WTC11 (cell line): ENCODE measurements at regions not wholly inside any gene's neighbourhood (a gene's known extent, or its start where the extent isn't known, plus 50 kb on each side); places are given as distances from the start of the nearest gene placed in this dataset.

Experiments
- ATAC-seq: fragments of 200-7000 bp; cut with Tn5 transposase; 2 replicates; pipeline ENCODE4 v1.10.0; 2021; ENCODE audit warnings: mild to moderate bottlenecking, moderate library complexity
- CTCF ChIA-PET: fragments of 300-600 bp; sonication (Branson Sonifier 250); formaldehyde crosslinking; loops from one replicate; lab custom pipeline; 2021; ENCODE audit warnings: antibody characterized with exemption; lab: Charles Lee
- POLR2A ChIA-PET: fragments of 350-600 bp; sonication (Branson Sonifier 250); formaldehyde crosslinking; loops from one replicate; lab custom pipeline; 2021; ENCODE audit warnings: antibody characterized with exemption; lab: Charles Lee
- DNase-seq: peaks from one replicate; pipeline ENCODE4 v3.0.0; 2021; ENCODE audit warnings: low spot score
- H3K27ac Mint-ChIP-seq: 2 replicates; pipeline ENCODE4 v1.8.0; 2021; ENCODE audit warnings: mixed read lengths
- H3K27me3 Mint-ChIP-seq: 2 replicates; pipeline ENCODE4 v1.8.0; 2021; ENCODE audit warnings: low read depth, mild to moderate bottlenecking, moderate library complexity, mixed read lengths
- H3K36me3 Mint-ChIP-seq: 2 replicates; pipeline ENCODE4 v1.8.0; 2021; ENCODE audit warnings: mixed read lengths
- H3K4me1 Mint-ChIP-seq: 2 replicates; pipeline ENCODE4 v1.8.0; 2022; ENCODE audit warnings: mixed read lengths
- H3K4me3 Mint-ChIP-seq: 2 replicates; pipeline ENCODE4 v1.8.0; 2021; ENCODE audit warnings: mild to moderate bottlenecking, moderate library complexity, mixed read lengths
- H3K9me3 Mint-ChIP-seq: 2 replicates; pipeline ENCODE4 v1.8.0; 2021; ENCODE audit warnings: mixed read lengths
- CREB1 ChIP-seq: sonication (generic); formaldehyde crosslinking; IDR thresholded peaks from 2 replicates; pipeline ENCODE4 v1.8.0; 2023; ENCODE audit warnings: mild to moderate bottlenecking, missing genetic modification reagents
- GABPB1 ChIP-seq: sonication (generic); formaldehyde crosslinking; IDR thresholded peaks from 2 replicates; pipeline ENCODE4 v1.8.1; 2023; ENCODE audit warnings: mild to moderate bottlenecking, missing genetic modification reagents
- GTF2I ChIP-seq: fragments of 250-450 bp; sonication (Bioruptor Pico); conservative IDR thresholded peaks from 2 replicates; pipeline ENCODE4 v1.4.0; 2021; ENCODE audit warnings: mild to moderate bottlenecking
- JUN ChIP-seq: sonication (generic); formaldehyde crosslinking; IDR thresholded peaks from 2 replicates; pipeline ENCODE4 v1.8.0; 2023; ENCODE audit warnings: mild to moderate bottlenecking, missing genetic modification reagents
- MXD4 ChIP-seq: fragments of 250-450 bp; sonication (Bioruptor Pico); IDR thresholded peaks from 2 replicates; pipeline ENCODE4 v1.8.0; 2021; ENCODE audit warnings: mild to moderate bottlenecking, moderate library complexity, borderline replicate concordance
- MYBL2 ChIP-seq: sonication (generic); formaldehyde crosslinking; IDR thresholded peaks from 2 replicates; pipeline ENCODE4 v1.8.1; 2023; ENCODE audit warnings: mild to moderate bottlenecking, moderate library complexity, missing genetic modification reagents
- PRRX2 ChIP-seq: fragments of 250-450 bp; sonication (Bioruptor Pico); IDR thresholded peaks from 2 replicates; pipeline ENCODE4 v1.8.0; 2021; ENCODE audit warnings: mild to moderate bottlenecking
- SP1 ChIP-seq: sonication (generic); formaldehyde crosslinking; conservative IDR thresholded peaks from 2 replicates; pipeline ENCODE4 v1.8.1; 2022; ENCODE audit warnings: missing genetic modification reagents
- TEAD1 ChIP-seq: sonication (generic); formaldehyde crosslinking; IDR thresholded peaks from 2 replicates; pipeline ENCODE4 v1.8.0; 2022; ENCODE audit warnings: mild to moderate bottlenecking, missing genetic modification reagents
- ZNF423 ChIP-seq: fragments of 250-450 bp; sonication (Bioruptor Pico); IDR thresholded peaks from 2 replicates; pipeline ENCODE4 v2.1.2; 2022; ENCODE audit warnings: mild to moderate bottlenecking, moderate library complexity
- TF ChIP-seq, protein P1 (sequence below): sonication (generic); formaldehyde crosslinking; IDR thresholded peaks from 2 replicates; pipeline ENCODE4 v1.8.0; 2022; ENCODE audit warnings: mild to moderate bottlenecking, missing genetic modification reagents
- TF ChIP-seq, protein P2 (sequence below): fragments of 250-450 bp; sonication (Bioruptor Pico); IDR thresholded peaks from 2 replicates; pipeline ENCODE4 v2.1.2; 2022; ENCODE audit warnings: mild to moderate bottlenecking, moderate library complexity
- TF ChIP-seq, protein P3 (sequence below): sonication (generic); formaldehyde crosslinking; IDR thresholded peaks from 2 replicates; pipeline ENCODE4 v1.8.1; 2022; ENCODE audit warnings: mild to moderate bottlenecking, missing genetic modification reagents, moderate library complexity, borderline replicate concordance
- TF ChIP-seq, protein P4 (sequence below): sonication (generic); formaldehyde crosslinking; IDR thresholded peaks from 2 replicates; pipeline ENCODE4 v1.8.0; 2023; ENCODE audit warnings: missing genetic modification reagents, mild to moderate bottlenecking, borderline replicate concordance
- TF ChIP-seq, protein P5 (sequence below): sonication (generic); formaldehyde crosslinking; IDR thresholded peaks from 2 replicates; pipeline ENCODE4 v1.8.1; 2023; ENCODE audit warnings: mild to moderate bottlenecking, missing genetic modification reagents, borderline replicate concordance
- TF ChIP-seq, protein P6 (sequence below): sonication (generic); formaldehyde crosslinking; IDR thresholded peaks from 2 replicates; pipeline ENCODE4 v1.8.0; 2023; ENCODE audit warnings: missing genetic modification reagents
- TF ChIP-seq, protein P7 (sequence below): sonication (generic); formaldehyde crosslinking; IDR thresholded peaks from 2 replicates; pipeline ENCODE4 v1.8.1; 2022; ENCODE audit warnings: missing genetic modification reagents, borderline replicate concordance

DNA sequence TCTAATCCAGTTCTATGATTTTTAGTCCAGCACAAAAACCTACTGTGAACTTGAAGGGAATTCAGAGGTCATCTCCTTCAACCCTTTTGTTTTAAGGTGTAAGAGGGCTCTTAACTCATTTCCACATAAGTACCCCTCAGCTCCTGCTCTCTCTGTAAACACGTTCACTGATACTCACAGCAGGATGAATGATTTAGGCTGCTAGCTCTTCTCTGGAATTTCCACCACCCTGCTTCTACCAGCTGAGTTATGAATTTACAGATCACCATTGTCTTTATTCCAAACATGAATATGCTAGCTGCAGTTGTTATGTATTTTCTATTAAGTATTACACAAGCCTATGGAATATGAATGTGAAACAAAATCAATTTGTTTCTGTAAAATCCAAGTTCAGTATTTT is 101.3 kb upstream of the NANOGP8 start:
- H3K4me3 Mint-ChIP-seq, result no peak overlapping the region; the same call in 1 of the 2 replicates
- TF ChIP-seq ZNF423 (CRISPR knock-in tag) (no peak), TEAD1 (peak; percentile 53; the same call in 1 of the 2 replicates), JUN (CRISPR knock-in tag) (no peak)
- TF ChIP-seq, protein P1, sequence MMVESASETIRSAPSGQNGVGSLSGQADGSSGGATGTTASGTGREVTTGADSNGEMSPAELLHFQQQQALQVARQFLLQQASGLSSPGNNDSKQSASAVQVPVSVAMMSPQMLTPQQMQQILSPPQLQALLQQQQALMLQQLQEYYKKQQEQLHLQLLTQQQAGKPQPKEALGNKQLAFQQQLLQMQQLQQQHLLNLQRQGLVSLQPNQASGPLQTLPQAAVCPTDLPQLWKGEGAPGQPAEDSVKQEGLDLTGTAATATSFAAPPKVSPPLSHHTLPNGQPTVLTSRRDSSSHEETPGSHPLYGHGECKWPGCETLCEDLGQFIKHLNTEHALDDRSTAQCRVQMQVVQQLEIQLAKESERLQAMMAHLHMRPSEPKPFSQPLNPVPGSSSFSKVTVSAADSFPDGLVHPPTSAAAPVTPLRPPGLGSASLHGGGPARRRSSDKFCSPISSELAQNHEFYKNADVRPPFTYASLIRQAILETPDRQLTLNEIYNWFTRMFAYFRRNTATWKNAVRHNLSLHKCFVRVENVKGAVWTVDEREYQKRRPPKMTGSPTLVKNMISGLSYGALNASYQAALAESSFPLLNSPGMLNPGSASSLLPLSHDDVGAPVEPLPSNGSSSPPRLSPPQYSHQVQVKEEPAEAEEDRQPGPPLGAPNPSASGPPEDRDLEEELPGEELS (CRISPR knock-in tag), result peak; percentile 70; the same call in 1 of the 2 replicates
- TF ChIP-seq, protein P2, sequence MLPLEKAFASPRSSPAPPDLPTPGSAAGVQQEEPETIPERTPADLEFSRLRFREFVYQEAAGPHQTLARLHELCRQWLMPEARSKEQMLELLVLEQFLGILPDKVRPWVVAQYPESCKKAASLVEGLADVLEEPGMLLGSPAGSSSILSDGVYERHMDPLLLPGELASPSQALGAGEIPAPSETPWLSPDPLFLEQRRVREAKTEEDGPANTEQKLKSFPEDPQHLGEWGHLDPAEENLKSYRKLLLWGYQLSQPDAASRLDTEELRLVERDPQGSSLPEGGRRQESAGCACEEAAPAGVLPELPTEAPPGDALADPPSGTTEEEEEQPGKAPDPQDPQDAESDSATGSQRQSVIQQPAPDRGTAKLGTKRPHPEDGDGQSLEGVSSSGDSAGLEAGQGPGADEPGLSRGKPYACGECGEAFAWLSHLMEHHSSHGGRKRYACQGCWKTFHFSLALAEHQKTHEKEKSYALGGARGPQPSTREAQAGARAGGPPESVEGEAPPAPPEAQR (CRISPR knock-in tag), result no peak
- TF ChIP-seq, protein P3, sequence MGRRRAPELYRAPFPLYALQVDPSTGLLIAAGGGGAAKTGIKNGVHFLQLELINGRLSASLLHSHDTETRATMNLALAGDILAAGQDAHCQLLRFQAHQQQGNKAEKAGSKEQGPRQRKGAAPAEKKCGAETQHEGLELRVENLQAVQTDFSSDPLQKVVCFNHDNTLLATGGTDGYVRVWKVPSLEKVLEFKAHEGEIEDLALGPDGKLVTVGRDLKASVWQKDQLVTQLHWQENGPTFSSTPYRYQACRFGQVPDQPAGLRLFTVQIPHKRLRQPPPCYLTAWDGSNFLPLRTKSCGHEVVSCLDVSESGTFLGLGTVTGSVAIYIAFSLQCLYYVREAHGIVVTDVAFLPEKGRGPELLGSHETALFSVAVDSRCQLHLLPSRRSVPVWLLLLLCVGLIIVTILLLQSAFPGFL, result no peak
- TF ChIP-seq, all 79 proteins: peak for 2
- peaks cover 80% of the 10 kb centered on the region for H3K4me1 Mint-ChIP-seq
- peaks cover 29% of the 10 kb centered on the region for H3K9me3 Mint-ChIP-seq
- peaks cover 11% of the 10 kb centered on the region for H3K27me3 Mint-ChIP-seq
- peak overlapping the region; percentile 48; the same call in 1 of the 2 replicates for H3K27ac Mint-ChIP-seq
- ChIA-PET CTCF (interaction anchor here (1.4 to 1.5 kb wide), 2 partner anchors 9 to 258 kb away, joined by 3 to 5 read pairs; no protein-coding TSS in a partner anchor), POLR2A (no interaction called here)
- DNase-seq, result no peak
- peaks cover 31% of the 10 kb centered on the region for H3K36me3 Mint-ChIP-seq
- peak; percentile 47; the same call in 1 of the 2 replicates for ATAC-seq

DNA sequence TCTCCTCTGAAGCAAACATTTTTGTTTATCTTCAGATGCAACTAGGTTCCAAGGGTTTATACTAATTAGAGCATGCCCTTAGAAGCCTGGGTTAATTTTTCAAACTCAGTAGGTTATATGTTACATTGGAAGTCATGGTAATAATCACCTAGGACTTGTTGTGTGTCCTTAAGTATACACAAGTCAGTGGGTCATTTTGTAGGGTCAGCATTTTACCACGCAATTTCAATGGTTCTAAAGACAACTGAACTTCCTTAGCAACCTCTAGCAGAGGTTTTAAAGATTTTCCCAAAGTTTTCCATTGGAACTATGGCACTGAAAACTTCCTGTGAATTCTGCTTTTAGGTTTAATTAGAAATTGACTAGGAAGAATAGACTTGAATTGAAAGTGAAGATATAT is 99.6 kb upstream of the NANOGP8 start:
- peaks cover 80% of the 10 kb centered on the region for H3K4me1 Mint-ChIP-seq
- H3K27me3 Mint-ChIP-seq, result peaks cover 11% of the 10 kb centered on the region
- peaks cover 15% of the 10 kb centered on the region for H3K36me3 Mint-ChIP-seq
- ChIA-PET POLR2A (interaction anchor here (0.5 kb wide), 1 partner anchor 121 kb away, joined by 4 read pairs; no protein-coding TSS in a partner anchor), CTCF (interaction anchor here (0.7 to 3.3 kb wide), 2 partner anchors 11 to 105 kb away, joined by 3 to 14 read pairs; no protein-coding TSS in a partner anchor)
- peaks cover 13% of the 10 kb centered on the region for H3K9me3 Mint-ChIP-seq
- no peak overlapping the region for H3K27ac Mint-ChIP-seq
- ATAC-seq, result no peak
- H3K4me3 Mint-ChIP-seq, result no peak overlapping the region
- no peak for DNase-seq
- TF ChIP-seq GABPB1 (CRISPR knock-in tag), result no peak
- no peak for TF ChIP-seq GTF2I
- TF ChIP-seq, protein P4, sequence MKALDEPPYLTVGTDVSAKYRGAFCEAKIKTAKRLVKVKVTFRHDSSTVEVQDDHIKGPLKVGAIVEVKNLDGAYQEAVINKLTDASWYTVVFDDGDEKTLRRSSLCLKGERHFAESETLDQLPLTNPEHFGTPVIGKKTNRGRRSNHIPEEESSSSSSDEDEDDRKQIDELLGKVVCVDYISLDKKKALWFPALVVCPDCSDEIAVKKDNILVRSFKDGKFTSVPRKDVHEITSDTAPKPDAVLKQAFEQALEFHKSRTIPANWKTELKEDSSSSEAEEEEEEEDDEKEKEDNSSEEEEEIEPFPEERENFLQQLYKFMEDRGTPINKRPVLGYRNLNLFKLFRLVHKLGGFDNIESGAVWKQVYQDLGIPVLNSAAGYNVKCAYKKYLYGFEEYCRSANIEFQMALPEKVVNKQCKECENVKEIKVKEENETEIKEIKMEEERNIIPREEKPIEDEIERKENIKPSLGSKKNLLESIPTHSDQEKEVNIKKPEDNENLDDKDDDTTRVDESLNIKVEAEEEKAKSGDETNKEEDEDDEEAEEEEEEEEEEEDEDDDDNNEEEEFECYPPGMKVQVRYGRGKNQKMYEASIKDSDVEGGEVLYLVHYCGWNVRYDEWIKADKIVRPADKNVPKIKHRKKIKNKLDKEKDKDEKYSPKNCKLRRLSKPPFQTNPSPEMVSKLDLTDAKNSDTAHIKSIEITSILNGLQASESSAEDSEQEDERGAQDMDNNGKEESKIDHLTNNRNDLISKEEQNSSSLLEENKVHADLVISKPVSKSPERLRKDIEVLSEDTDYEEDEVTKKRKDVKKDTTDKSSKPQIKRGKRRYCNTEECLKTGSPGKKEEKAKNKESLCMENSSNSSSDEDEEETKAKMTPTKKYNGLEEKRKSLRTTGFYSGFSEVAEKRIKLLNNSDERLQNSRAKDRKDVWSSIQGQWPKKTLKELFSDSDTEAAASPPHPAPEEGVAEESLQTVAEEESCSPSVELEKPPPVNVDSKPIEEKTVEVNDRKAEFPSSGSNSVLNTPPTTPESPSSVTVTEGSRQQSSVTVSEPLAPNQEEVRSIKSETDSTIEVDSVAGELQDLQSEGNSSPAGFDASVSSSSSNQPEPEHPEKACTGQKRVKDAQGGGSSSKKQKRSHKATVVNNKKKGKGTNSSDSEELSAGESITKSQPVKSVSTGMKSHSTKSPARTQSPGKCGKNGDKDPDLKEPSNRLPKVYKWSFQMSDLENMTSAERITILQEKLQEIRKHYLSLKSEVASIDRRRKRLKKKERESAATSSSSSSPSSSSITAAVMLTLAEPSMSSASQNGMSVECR, result no peak
- TF ChIP-seq, protein P5, sequence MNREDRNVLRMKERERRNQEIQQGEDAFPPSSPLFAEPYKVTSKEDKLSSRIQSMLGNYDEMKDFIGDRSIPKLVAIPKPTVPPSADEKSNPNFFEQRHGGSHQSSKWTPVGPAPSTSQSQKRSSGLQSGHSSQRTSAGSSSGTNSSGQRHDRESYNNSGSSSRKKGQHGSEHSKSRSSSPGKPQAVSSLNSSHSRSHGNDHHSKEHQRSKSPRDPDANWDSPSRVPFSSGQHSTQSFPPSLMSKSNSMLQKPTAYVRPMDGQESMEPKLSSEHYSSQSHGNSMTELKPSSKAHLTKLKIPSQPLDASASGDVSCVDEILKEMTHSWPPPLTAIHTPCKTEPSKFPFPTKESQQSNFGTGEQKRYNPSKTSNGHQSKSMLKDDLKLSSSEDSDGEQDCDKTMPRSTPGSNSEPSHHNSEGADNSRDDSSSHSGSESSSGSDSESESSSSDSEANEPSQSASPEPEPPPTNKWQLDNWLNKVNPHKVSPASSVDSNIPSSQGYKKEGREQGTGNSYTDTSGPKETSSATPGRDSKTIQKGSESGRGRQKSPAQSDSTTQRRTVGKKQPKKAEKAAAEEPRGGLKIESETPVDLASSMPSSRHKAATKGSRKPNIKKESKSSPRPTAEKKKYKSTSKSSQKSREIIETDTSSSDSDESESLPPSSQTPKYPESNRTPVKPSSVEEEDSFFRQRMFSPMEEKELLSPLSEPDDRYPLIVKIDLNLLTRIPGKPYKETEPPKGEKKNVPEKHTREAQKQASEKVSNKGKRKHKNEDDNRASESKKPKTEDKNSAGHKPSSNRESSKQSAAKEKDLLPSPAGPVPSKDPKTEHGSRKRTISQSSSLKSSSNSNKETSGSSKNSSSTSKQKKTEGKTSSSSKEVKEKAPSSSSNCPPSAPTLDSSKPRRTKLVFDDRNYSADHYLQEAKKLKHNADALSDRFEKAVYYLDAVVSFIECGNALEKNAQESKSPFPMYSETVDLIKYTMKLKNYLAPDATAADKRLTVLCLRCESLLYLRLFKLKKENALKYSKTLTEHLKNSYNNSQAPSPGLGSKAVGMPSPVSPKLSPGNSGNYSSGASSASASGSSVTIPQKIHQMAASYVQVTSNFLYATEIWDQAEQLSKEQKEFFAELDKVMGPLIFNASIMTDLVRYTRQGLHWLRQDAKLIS, result no peak
- TF ChIP-seq MYBL2 (CRISPR knock-in tag), result no peak
- TF ChIP-seq, protein P1 (CRISPR knock-in tag), result no peak
- TF ChIP-seq PRRX2 (CRISPR knock-in tag), result no peak
- TF ChIP-seq SP1, result no peak
- TF ChIP-seq, protein P6, sequence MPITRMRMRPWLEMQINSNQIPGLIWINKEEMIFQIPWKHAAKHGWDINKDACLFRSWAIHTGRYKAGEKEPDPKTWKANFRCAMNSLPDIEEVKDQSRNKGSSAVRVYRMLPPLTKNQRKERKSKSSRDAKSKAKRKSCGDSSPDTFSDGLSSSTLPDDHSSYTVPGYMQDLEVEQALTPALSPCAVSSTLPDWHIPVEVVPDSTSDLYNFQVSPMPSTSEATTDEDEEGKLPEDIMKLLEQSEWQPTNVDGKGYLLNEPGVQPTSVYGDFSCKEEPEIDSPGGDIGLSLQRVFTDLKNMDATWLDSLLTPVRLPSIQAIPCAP (CRISPR knock-in tag), result no peak
- TF ChIP-seq, protein P7, sequence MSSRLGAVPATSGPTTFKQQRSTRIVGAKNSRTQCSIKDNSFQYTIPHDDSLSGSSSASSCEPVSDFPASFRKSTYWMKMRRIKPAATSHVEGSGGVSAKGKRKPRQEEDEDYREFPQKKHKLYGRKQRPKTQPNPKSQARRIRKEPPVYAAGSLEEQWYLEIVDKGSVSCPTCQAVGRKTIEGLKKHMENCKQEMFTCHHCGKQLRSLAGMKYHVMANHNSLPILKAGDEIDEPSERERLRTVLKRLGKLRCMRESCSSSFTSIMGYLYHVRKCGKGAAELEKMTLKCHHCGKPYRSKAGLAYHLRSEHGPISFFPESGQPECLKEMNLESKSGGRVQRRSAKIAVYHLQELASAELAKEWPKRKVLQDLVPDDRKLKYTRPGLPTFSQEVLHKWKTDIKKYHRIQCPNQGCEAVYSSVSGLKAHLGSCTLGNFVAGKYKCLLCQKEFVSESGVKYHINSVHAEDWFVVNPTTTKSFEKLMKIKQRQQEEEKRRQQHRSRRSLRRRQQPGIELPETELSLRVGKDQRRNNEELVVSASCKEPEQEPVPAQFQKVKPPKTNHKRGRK (CRISPR knock-in tag), result no peak
- TF ChIP-seq CREB1 (CRISPR knock-in tag), result no peak
- no peak for TF ChIP-seq MXD4
